KMS-11 (cell line): ENCODE measurements at regions not wholly inside any gene's neighbourhood (a gene's known extent, or its start where the extent isn't known, plus 50 kb on each side); places are given as distances from the start of the nearest gene placed in this dataset.

Experiments used
- H2AFZ ChIP-seq: fragments of 200-600 bp; sonication (generic); 2 replicates; pipeline ENCODE4 v1.6.1; 2016; ENCODE audit warnings: antibody characterized with exemption, mixed run types, low read depth
- H3K27ac ChIP-seq: fragments of 200-600 bp; sonication (generic); 2 replicates; pipeline ENCODE4 v1.6.1; 2016; ENCODE audit warnings: mild to moderate bottlenecking, mixed run types
- H3K27me3 ChIP-seq: fragments of 200-600 bp; sonication (generic); 2 replicates; pipeline ENCODE4 v1.6.1; 2017; ENCODE audit warnings: mild to moderate bottlenecking, low read depth, mixed run types, moderate library complexity; ENCODE audit not compliant: insufficient read depth
- H3K36me3 ChIP-seq: fragments of 200-600 bp; sonication (generic); 2 replicates; pipeline ENCODE4 v1.6.1; 2017; ENCODE audit warnings: mild to moderate bottlenecking, mixed run types; ENCODE audit not compliant: insufficient read depth
- H3K4me1 ChIP-seq: fragments of 200-600 bp; sonication (generic); 2 replicates; pipeline ENCODE4 v1.6.1; 2016; ENCODE audit warnings: mild to moderate bottlenecking, low read depth, mixed run types; ENCODE audit not compliant: poor library complexity, severe bottlenecking
- H3K4me2 ChIP-seq: fragments of 200-600 bp; sonication (generic); 2 replicates; pipeline ENCODE4 v1.7.0; 2016; ENCODE audit warnings: mild to moderate bottlenecking, mixed run types
- H3K4me3 ChIP-seq: fragments of 200-600 bp; sonication (generic); IDR thresholded peaks from 2 replicates; pipeline ENCODE4 v1.6.1; 2017; ENCODE audit warnings: low read depth, low read length, mixed read lengths; ENCODE audit not compliant: insufficient read depth
- H3K79me2 ChIP-seq: fragments of 200-600 bp; sonication (generic); 2 replicates; pipeline ENCODE4 v1.6.1; 2016; ENCODE audit warnings: low read depth, mixed run types; ENCODE audit not compliant: insufficient read depth
- H3K9ac ChIP-seq: fragments of 200-600 bp; sonication (generic); 2 replicates; pipeline ENCODE4 v1.6.1; 2016; ENCODE audit warnings: mild to moderate bottlenecking, mixed run types
- H4K20me1 ChIP-seq: fragments of 200-600 bp; sonication (generic); 2 replicates; pipeline ENCODE4 v1.6.1; 2016; ENCODE audit warnings: mild to moderate bottlenecking, mixed run types; ENCODE audit not compliant: insufficient read depth
- CTCF ChIP-seq: fragments of 200-600 bp; sonication (generic); conservative IDR thresholded peaks from 2 replicates; pipeline ENCODE4 v1.6.1; 2017; ENCODE audit warnings: low read depth, mild to moderate bottlenecking, antibody characterized with exemption, low read length, moderate library complexity, mixed read lengths

GRCh38 chr13:85405316-85405897 lies 393.8 kb downstream of the SLITRK6 start:
- no peak for TF ChIP-seq CTCF
- H2AFZ ChIP-seq, result no peak overlapping the region

GRCh38 chr13:85386424-85386823 lies 412.8 kb downstream of the SLITRK6 start:
- no peak overlapping the region for H3K4me3 ChIP-seq
- H4K20me1 ChIP-seq, result no peaks in the 10 kb centered on the region
- no peaks in the 10 kb centered on the region for H3K27me3 ChIP-seq
- TF ChIP-seq CTCF, result no peak
- no peaks in the 10 kb centered on the region for H3K36me3 ChIP-seq
- H3K79me2 ChIP-seq, result no peaks in the 10 kb centered on the region
- H3K4me1 ChIP-seq, result no peaks in the 10 kb centered on the region
- no peak overlapping the region for H3K9ac ChIP-seq
- H3K4me2 ChIP-seq, result no peak overlapping the region
- H2AFZ ChIP-seq, result no peak overlapping the region
- no peak overlapping the region for H3K27ac ChIP-seq

More at GRCh38 chr13:85405316-85405897, 393.8 kb downstream of the SLITRK6 start:
- H3K79me2 ChIP-seq, result no peaks in the 10 kb centered on the region
- H3K4me2 ChIP-seq, result no peak overlapping the region
- no peak overlapping the region for H3K9ac ChIP-seq
- no peaks in the 10 kb centered on the region for H3K4me1 ChIP-seq
- no peaks in the 10 kb centered on the region for H3K36me3 ChIP-seq
- no peaks in the 10 kb centered on the region for H4K20me1 ChIP-seq
- no peak overlapping the region for H3K27ac ChIP-seq
- no peak overlapping the region for H3K4me3 ChIP-seq
- H3K27me3 ChIP-seq, result no peaks in the 10 kb centered on the region

DNA sequence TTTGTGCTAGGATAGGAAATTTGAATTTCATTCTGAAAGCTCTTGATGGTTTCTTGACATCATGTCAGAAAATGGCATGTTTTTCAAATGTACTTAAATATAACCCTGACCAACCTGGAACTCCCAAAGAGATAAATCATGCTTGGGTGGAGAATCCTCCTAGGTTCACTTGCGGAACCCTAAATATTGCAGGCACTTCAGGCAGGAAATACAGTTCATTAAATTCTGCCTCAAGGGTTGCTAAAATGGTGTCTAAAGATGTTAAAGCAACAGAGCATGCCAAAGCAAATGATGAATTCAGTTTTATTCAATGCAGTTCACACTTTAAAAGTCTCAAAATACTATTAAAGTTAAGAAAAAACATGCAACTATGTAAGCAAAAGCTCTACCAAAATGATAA lies 415.9 kb downstream of the SLITRK6 start:
- H4K20me1 ChIP-seq, result no peaks in the 10 kb centered on the region
- no peak for TF ChIP-seq CTCF
- no peak overlapping the region for H3K4me3 ChIP-seq
- H3K4me2 ChIP-seq, result no peak overlapping the region
- H3K27ac ChIP-seq, result no peak overlapping the region
- no peak overlapping the region for H2AFZ ChIP-seq
- H3K4me1 ChIP-seq, result peaks cover 22% of the 10 kb centered on the region
- no peak overlapping the region for H3K9ac ChIP-seq
- H3K79me2 ChIP-seq, result no peaks in the 10 kb centered on the region
- H3K27me3 ChIP-seq, result no peaks in the 10 kb centered on the region
- H3K36me3 ChIP-seq, result no peaks in the 10 kb centered on the region

- Histone ChIP-seq H4K20me1 (no peaks in the 10 kb centered on the region), H3K9ac (no peak overlapping the region), H3K79me2 (no peaks in the 10 kb centered on the region), H3K4me3 (no peak overlapping the region), H3K36me3 (no peaks in the 10 kb centered on the region), H3K27me3 (no peaks in the 10 kb centered on the region), H3K27ac (no peak overlapping the region), H2AFZ (no peak overlapping the region), H3K4me1 (peaks cover 22% of the 10 kb centered on the region), H3K4me2 (no peak overlapping the region)
- TF ChIP-seq CTCF, result no peak
Measured at GRCh38 chr13:85381082-85381481, 418.1 kb downstream of the SLITRK6 start.
